SJCRH30 (cell line): ENCODE measurements at regions not wholly inside any gene's neighbourhood (a gene's known extent, or its start where the extent isn't known, plus 50 kb on each side); places are given as distances from the start of the nearest gene placed in this dataset.
A peak's percentile ranks its signal among the peaks of the same experiment; 100 is the strongest.
"Not testable (repeated sequence)": the region's sequence is repeated elsewhere in the genome, so short reads cannot be mapped to it uniquely, and the experiment has no call there.

Experiments
- DNase-seq, 2 experiments: peaks; one replicate each; pipeline ENCODE4 v3.0.0-alpha.2; 2015 to 2020
- H3K27ac ChIP-seq: fragments of 250-450 bp; sonication (Bioruptor Pico); 2 replicates; pipeline ENCODE4 v1.5.1; 2020; ENCODE audit warnings: mild to moderate bottlenecking, moderate library complexity
- H3K27me3 ChIP-seq: fragments of 250-450 bp; sonication (Bioruptor Pico); 2 replicates; pipeline ENCODE4 v1.5.1; 2020; ENCODE audit warnings: mild to moderate bottlenecking, moderate library complexity
- H3K36me3 ChIP-seq: fragments of 250-450 bp; sonication (Bioruptor Pico); 2 replicates; pipeline ENCODE4 v1.5.1; 2020; ENCODE audit warnings: mild to moderate bottlenecking, moderate library complexity
- H3K4me1 ChIP-seq: fragments of 250-450 bp; sonication (Bioruptor Pico); 2 replicates; pipeline ENCODE4 v1.5.1; 2020; ENCODE audit warnings: mild to moderate bottlenecking, moderate library complexity
- H3K4me3 ChIP-seq: fragments of 250-450 bp; sonication (Bioruptor Pico); 2 replicates; pipeline ENCODE4 v1.5.1; 2020; ENCODE audit warnings: mild to moderate bottlenecking, moderate library complexity
- H3K9me3 ChIP-seq: fragments of 250-450 bp; sonication (Bioruptor Pico); replicated peaks from 2 replicates; pipeline ENCODE4 v1.5.1; 2020; ENCODE audit warnings: mild to moderate bottlenecking, moderate library complexity

DNA sequence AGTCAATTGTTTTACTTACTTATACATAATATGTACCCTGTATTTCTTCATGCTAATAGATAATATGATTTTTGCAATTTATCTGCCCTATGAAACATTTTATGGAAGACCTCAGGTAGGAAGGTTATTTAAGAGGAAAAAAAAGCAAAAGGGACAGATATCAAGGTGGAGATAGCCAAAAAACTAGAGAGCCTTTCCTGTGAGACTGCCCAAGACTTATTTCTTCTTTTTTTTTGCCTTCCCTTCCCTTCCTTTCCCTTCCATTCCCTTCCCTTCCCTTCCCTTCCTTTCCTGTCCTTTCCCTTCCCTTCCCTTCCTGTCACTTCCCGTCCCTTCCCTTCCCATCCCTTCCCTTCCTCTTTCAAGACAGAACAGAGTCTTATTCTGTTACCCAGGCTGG, 80.6 kb upstream of the HMCN1 start:
- Histone ChIP-seq H3K9me3 (no peaks in the 10 kb centered on the region), H3K27me3 (no peaks in the 10 kb centered on the region), H3K4me1 (no peaks in the 10 kb centered on the region), H3K4me3 (no peak overlapping the region), H3K27ac (no peak overlapping the region), H3K36me3 (no peaks in the 10 kb centered on the region)
- no peak for DNase-seq

- no peaks in the 10 kb centered on the region for H3K4me1 ChIP-seq
- no peak overlapping the region for H3K27ac ChIP-seq
- H3K36me3 ChIP-seq = no peaks in the 10 kb centered on the region
- H3K9me3 ChIP-seq = no peaks in the 10 kb centered on the region
- no peaks in the 10 kb centered on the region for H3K27me3 ChIP-seq
- peak in 1 of 2 experiments; percentile 38 for DNase-seq
- H3K4me3 ChIP-seq = no peak overlapping the region
These were observed 81.8 kb upstream of the HMCN1 start for GRCh38 chr1:185652348-185652747.

DNA sequence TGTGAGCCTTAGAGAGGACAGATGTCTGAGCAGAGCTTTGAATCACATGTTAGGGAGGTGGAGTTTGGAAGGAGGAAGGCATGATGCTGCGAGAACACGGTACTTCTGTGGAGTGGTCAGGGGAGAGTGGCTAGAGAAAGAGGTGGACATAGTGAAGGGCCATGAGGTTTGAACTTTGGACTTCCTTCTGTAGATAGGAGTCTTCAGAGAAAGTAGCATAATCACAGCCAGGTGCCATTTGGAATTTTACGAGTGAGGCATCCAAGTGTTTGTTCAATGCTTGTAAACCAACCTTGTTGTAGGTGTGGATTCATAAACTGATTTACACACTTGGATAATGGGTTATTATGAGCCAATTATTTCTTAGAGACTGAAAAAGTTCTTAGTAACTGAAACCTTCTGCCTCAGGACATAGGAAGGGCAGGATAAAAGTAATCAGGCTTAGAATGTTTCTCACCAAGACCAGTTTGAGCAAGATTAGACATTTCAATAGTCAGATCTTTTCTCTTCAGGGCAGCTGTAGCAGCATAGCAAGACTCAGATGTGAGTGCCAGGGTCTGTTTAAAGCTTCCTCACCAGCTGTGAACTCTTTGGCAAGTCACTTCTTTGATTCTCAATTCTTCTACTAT, 83.5 kb upstream of the HMCN1 start:
- Histone ChIP-seq H3K4me1 (no peaks in the 10 kb centered on the region), H3K36me3 (no peaks in the 10 kb centered on the region), H3K9me3 (no peaks in the 10 kb centered on the region), H3K27ac (no peak overlapping the region), H3K27me3 (no peaks in the 10 kb centered on the region), H3K4me3 (no peak overlapping the region)
- DNase-seq = no peak

DNA sequence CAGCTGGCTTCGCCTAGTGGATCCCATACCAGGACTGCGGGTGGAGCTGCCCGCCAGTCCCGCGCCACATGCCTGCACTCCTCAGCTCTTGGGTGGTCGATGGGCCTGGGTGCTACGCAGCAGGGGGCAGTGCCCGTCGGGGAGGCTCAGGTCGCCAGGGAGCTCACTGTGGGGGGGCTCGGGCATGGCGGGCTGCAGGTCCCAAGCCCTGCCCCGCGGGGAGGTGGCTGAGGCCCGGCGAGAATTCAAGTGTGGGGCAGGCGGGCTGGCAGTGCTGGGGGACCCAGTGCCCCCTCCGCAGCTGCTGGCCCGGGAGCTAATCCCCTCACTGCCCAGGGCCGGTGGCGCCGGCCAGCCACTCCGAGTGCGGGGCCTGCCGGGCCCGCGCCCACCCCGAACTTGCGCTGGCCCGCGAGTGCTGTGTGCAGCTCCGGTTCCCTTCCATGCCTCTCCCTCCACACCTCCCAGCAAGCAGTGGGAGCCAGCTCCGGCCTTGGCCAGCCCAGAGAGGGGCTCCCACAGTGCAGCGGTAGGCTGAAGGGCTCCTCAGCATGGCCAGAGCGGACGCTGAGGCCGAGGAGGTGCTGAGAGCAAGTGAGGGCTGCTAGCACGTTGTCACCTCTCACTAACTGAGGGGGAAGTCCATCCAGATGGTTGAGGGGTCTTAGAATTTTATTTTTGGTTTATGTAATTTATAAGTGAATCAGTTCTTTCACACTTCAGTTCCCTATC, 85.2 kb upstream of the HMCN1 start:
- Histone ChIP-seq H3K36me3 (no peaks in the 10 kb centered on the region), H3K27me3 (no peaks in the 10 kb centered on the region), H3K4me3 (no peak overlapping the region), H3K4me1 (no peaks in the 10 kb centered on the region), H3K9me3 (0 out of 2 replicates have a peak, but pooled peaks cover 3% of the 10 kb centered on the region), H3K27ac (no peak overlapping the region)
- DNase-seq = no peak

DNA sequence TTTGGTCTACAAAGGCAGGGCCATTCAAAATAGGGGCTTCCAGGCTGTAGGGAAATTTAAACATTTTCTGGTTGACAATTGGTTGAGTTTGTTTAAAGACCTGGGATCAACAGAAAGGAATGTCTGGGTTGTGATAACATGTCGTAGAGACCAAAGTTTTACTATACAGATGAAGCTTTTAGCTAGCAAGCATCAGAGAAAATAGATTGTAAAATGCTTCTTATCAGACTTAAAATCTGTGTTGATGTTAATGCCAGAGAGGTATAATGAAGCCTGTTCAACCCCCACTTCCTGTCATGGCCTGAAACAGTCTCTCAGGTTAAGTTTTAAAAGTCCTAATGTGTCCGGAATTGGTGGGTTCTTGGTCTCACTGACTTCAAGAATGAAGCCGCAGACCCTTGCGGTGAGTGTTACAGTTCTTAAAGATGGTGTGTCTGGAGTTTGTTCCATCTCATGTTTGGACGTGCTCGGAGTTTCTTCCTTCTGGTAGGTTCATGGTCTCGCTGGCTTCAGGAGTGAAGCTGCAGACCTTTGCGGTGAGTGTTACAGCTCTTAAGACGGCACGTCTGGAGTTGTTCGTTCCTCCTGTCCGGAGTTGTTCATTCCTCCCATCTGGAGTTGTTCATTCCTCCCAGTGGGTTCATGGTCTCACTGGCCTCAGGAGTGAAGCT, 86.5 kb upstream of the HMCN1 start:
- not testable (repeated sequence) for H3K36me3 ChIP-seq, H3K27me3 ChIP-seq, H3K27ac ChIP-seq, DNase-seq, H3K4me1 ChIP-seq, H3K9me3 ChIP-seq, H3K4me3 ChIP-seq

DNA sequence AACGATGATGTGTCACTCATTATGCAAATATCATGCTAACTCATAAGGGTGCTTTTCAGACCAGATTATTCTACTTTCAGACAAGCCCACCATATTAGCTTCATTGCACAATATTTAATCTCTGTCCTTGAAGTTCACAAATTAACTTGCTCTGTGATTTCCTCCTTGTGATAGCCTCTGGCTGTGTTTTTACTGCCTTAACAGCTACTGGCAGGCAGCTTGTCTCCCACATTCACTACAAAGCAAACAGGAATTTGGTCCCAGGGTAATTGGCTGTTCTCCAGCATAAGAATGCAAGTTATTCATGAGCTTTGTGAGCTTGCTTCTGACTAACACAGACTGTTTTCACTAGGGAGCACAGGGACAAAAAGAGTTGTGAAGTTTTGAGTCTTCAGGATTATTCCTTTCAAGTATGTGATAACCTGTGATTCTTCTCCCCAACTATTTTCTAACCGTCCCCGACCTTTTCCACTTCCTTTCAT, 87.9 kb upstream of the HMCN1 start:
- Histone ChIP-seq H3K27ac (no peak overlapping the region; the same call in 1 of the 2 replicates), H3K36me3 (no peaks in the 10 kb centered on the region), H3K4me3 (peak overlapping the region; percentile 26), H3K27me3 (no peaks in the 10 kb centered on the region), H3K4me1 (no peaks in the 10 kb centered on the region), H3K9me3 (peaks cover 5% of the 10 kb centered on the region; the same call in 1 of the 2 replicates)
- DNase-seq = peak; percentile 65 to 82

DNA sequence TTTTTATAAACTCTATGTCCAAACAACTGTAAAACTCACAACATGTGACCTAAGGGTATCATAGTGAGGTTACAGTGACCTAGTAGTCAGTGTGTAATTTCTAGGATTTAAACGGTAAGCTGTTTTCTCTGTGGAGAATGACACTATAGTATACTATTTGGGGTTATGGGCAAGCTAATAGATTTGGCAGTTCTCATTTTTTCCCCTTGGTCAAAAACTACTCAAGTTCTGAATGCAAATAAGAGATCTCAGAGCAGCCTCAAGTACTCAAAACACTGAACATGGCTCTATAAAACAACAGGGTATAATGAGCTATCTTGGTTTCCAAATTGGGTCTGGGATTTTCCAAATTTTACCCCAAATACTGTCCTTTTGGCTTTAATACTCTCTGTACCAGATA, 88.5 kb upstream of the HMCN1 start:
- peaks cover 5% of the 10 kb centered on the region; the same call in 1 of the 2 replicates for H3K9me3 ChIP-seq
- DNase-seq = no peak
- H3K27me3 ChIP-seq = no peaks in the 10 kb centered on the region
- H3K4me1 ChIP-seq = no peaks in the 10 kb centered on the region
- H3K36me3 ChIP-seq = no peaks in the 10 kb centered on the region
- no peak overlapping the region for H3K4me3 ChIP-seq
- H3K27ac ChIP-seq = no peak overlapping the region

DNA sequence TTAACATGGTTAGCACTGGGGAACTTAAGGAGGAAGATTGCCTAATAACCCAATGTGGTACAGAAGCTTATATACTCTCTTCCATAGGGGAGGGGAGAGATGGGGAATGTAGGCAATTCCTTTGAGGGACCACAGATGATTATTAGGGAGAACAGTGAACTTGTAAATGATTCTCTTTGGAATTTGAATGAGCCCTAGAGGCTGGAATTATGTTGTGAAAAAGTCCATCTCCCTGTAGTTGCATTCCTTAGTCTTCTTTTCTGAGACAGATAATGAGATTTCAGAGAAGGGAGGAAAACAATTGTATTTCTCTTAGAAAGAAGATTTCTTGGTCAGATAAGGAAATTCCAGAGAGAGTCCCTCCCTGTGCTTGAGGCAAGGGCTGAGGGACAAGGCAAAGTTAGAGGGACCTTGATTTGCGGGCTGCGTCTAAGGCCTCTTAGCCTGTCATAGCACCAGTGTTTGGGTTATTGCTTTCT, 89.0 kb upstream of the HMCN1 start:
- Histone ChIP-seq H3K9me3 (peaks cover 5% of the 10 kb centered on the region; the same call in 1 of the 2 replicates), H3K27ac (no peak overlapping the region), H3K27me3 (no peaks in the 10 kb centered on the region), H3K36me3 (no peaks in the 10 kb centered on the region), H3K4me1 (no peaks in the 10 kb centered on the region), H3K4me3 (no peak overlapping the region)
- no peak for DNase-seq

- Histone ChIP-seq H3K9me3 (peaks cover 5% of the 10 kb centered on the region; the same call in 1 of the 2 replicates), H3K36me3 (no peaks in the 10 kb centered on the region), H3K27me3 (no peaks in the 10 kb centered on the region), H3K27ac (no peak overlapping the region), H3K4me1 (no peaks in the 10 kb centered on the region), H3K4me3 (no peak overlapping the region)
- DNase-seq = no peak
These were observed 89.7 kb upstream of the HMCN1 start for GRCh38 chr1:185644531-185644930.

DNA sequence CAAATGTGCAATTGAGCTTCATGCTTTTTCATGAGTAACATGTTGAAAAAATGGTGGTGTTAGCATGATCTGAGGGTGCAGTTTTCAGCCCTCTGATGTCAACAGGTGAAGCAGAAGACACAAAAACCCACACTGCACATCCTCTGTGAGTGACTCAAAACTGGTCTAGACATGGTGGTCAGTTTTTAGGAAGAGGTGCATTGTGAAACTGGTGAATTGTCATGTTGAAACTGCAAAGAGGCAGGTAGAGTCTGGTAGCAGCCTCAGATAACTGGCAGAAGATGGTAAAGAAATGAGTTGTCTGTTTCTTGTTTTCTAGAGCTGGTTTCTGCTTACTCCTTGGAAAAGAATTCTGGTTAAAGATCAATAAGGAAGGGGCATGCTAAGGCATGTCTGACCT, 97.3 kb upstream of the HMCN1 start:
- H3K9me3 ChIP-seq = no peaks in the 10 kb centered on the region; the same call in 1 of the 2 replicates
- no peaks in the 10 kb centered on the region for H3K27me3 ChIP-seq
- H3K36me3 ChIP-seq = no peaks in the 10 kb centered on the region
- no peak for DNase-seq
- H3K4me1 ChIP-seq = no peaks in the 10 kb centered on the region
- H3K27ac ChIP-seq = no peak overlapping the region
- no peak overlapping the region for H3K4me3 ChIP-seq

DNA sequence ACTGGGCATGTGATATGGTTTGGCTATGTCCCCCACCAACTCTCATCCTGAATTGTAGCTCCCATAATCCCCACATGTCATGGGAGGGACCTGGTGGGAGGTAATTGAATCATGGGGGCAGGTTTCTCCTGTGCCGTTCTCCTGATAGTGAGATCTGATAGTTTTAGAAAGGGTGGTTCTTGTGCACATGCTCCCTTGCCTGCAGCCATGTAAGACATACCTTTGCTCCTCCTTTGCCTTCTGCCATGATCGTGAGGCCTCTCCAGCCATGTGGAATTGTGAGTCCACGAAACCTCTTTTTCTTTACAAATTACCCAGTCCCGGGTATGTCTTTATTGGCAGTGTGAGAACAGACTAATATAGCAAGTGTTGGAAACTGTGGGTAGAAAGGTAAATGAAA, 99.5 kb upstream of the HMCN1 start:
- no peaks in the 10 kb centered on the region for H3K4me1 ChIP-seq
- no peak for DNase-seq
- no peaks in the 10 kb centered on the region for H3K36me3 ChIP-seq
- H3K9me3 ChIP-seq = no peaks in the 10 kb centered on the region
- H3K27me3 ChIP-seq = no peaks in the 10 kb centered on the region
- no peak overlapping the region for H3K27ac ChIP-seq
- no peak overlapping the region for H3K4me3 ChIP-seq

DNA sequence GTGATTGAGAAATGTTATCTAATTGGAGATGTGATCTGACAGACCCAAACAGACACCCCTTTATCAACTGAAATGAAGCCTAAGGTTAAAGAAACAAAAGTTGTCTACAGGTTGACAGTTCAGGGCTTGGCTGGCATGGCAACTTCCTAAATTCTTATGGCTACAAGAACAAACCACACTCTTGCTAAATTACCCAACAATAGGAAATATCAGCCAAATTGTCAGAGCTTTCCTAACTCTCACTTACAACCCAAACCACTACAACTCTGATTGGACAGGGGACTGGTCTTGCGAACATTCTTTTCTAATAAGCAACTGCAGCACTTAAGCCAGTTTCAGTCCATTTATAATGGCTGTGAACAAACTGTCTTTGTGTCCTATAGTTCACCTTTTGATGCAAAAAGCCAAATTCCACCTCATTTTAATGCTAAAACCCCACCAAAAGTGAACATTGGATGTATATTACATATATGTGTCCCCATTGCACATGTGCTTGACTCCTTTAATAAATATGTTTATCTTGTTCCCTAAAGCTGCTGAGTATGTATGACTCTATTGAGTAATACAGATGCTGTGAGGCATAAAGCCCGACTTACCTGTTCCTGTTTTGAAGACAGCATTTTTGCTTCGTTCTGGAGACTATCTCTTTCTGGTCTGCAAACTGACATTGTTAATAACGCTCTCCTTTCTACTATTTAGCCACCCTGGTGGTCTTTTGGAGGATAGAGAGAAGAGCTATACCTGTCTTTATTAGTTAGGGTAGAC, 101.3 kb upstream of the HMCN1 start:
- Histone ChIP-seq H3K27ac (no peak overlapping the region), H3K4me3 (no peak overlapping the region)
- DNase-seq = no peak

DNA sequence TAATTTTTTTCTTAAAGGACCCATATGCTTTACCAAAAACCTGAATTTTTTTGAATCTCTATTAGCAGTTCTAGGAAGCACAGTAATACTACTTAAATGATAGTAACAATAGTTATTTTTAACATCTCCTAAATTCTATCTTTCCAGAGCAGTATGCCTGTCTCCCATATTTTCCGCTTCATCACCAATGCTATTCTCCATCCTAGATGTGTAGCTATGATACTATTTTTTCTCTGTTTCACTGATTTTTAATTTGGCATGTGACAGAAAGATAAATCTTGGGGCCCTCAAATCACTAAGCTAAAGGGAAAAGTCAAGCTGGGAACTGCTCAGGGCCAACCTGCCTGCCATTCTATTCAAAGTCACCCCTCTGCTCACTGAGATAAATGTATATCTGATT, 102.3 kb upstream of the HMCN1 start:
- H3K36me3 ChIP-seq = no peaks in the 10 kb centered on the region
- no peak overlapping the region for H3K4me3 ChIP-seq
- no peaks in the 10 kb centered on the region for H3K4me1 ChIP-seq
- H3K27me3 ChIP-seq = no peaks in the 10 kb centered on the region
- no peaks in the 10 kb centered on the region for H3K9me3 ChIP-seq
- H3K27ac ChIP-seq = no peak overlapping the region
- no peak for DNase-seq

More for the DNA sequence above, 101.3 kb upstream of the HMCN1 start:
- H3K27me3 ChIP-seq = no peaks in the 10 kb centered on the region
- no peaks in the 10 kb centered on the region for H3K9me3 ChIP-seq
- H3K36me3 ChIP-seq = no peaks in the 10 kb centered on the region
- no peaks in the 10 kb centered on the region for H3K4me1 ChIP-seq

- no peak overlapping the region for H3K4me3 ChIP-seq
- H3K27ac ChIP-seq = no peak overlapping the region
- no peaks in the 10 kb centered on the region for H3K4me1 ChIP-seq
- no peak for DNase-seq
- H3K27me3 ChIP-seq = no peaks in the 10 kb centered on the region
- no peaks in the 10 kb centered on the region for H3K36me3 ChIP-seq
- no peaks in the 10 kb centered on the region for H3K9me3 ChIP-seq
These were observed 106.3 kb upstream of the HMCN1 start for GRCh38 chr1:185627761-185628501.
